ENCODE measurements at regions not wholly inside any gene's neighbourhood (a gene's known extent, or its start where the extent isn't known, plus 50 kb on each side); places are given as distances from the start of the nearest gene placed in this dataset.
A peak's percentile ranks its signal among the peaks of the same experiment; 100 is the strongest.
"Not testable (repeated sequence)": the region's sequence is repeated elsewhere in the genome, so short reads cannot be mapped to it uniquely, and the experiment has no call there.

- H3K36me3 Mint-ChIP-seq = no peaks in the 10 kb centered on the region
- no peak for DNase-seq
- CTCF ChIA-PET = no interaction called here
- intact Hi-C loops (cut with micrococcal nuclease) = no loop called here
- H3K9me3 Mint-ChIP-seq = no peaks in the 10 kb centered on the region
- no peak overlapping the region for H3K4me3 Mint-ChIP-seq
- H3K27me3 Mint-ChIP-seq = peaks cover 1% of the 10 kb centered on the region
- H3K4me1 Mint-ChIP-seq (ENCODE audit: low read depth) = peaks cover 10% of the 10 kb centered on the region
- no peak overlapping the region for H3K27ac Mint-ChIP-seq
- POLR2A ChIA-PET = no interaction called here
Observed at GRCh38 chr1:172932981-172933380, 117.8 kb downstream of the TNFSF18 start.

- Mint-ChIP-seq H3K4me1 (ENCODE audit: low read depth) (peaks cover 10% of the 10 kb centered on the region), H3K27ac (peak overlapping the region; percentile 40), H3K9me3 (no peaks in the 10 kb centered on the region), H3K27me3 (peaks cover 1% of the 10 kb centered on the region), H3K4me3 (peak overlapping the region; percentile 14), H3K36me3 (no peaks in the 10 kb centered on the region)
- POLR2A ChIA-PET = no interaction called here
- intact Hi-C loops (cut with micrococcal nuclease) = no loop called here
- DNase-seq = no peak
- CTCF ChIA-PET = no interaction called here
Observed at GRCh38 chr1:172934417-172934762, 116.4 kb downstream of the TNFSF18 start.

- peaks cover 1% of the 10 kb centered on the region for H3K27me3 Mint-ChIP-seq
- intact Hi-C loops (cut with micrococcal nuclease) = no loop called here
- CTCF ChIA-PET = no interaction called here
Observed at GRCh38 chr1:172935062-172935592, 115.6 kb downstream of the TNFSF18 start.

GRCh38 chr1:172936088-172936645 lies 114.6 kb downstream of the TNFSF18 start:
- peaks cover 10% of the 10 kb centered on the region for H3K4me1 Mint-ChIP-seq (ENCODE audit: low read depth)
- H3K4me3 Mint-ChIP-seq = no peak overlapping the region
- H3K36me3 Mint-ChIP-seq = no peaks in the 10 kb centered on the region
- intact Hi-C loops (cut with micrococcal nuclease) = no loop called here
- H3K27ac Mint-ChIP-seq = no peak overlapping the region
- DNase-seq = no peak
- POLR2A ChIA-PET = no interaction called here
- H3K27me3 Mint-ChIP-seq = peaks cover 1% of the 10 kb centered on the region
- H3K9me3 Mint-ChIP-seq = no peaks in the 10 kb centered on the region
- CTCF ChIA-PET = no interaction called here

More at GRCh38 chr1:172935062-172935592, 115.6 kb downstream of the TNFSF18 start:
- Mint-ChIP-seq H3K27ac (no peak overlapping the region), H3K4me1 (ENCODE audit: low read depth) (peaks cover 10% of the 10 kb centered on the region), H3K36me3 (no peaks in the 10 kb centered on the region), H3K9me3 (no peaks in the 10 kb centered on the region), H3K4me3 (no peak overlapping the region)
- DNase-seq = no peak
- POLR2A ChIA-PET = no interaction called here

GRCh38 chr1:172938681-172939080 lies 112.1 kb downstream of the TNFSF18 start:
- peaks cover 6% of the 10 kb centered on the region for H3K4me1 Mint-ChIP-seq (ENCODE audit: low read depth)
- DNase-seq = no peak
- CTCF ChIA-PET = no interaction called here
- H3K4me3 Mint-ChIP-seq = no peak overlapping the region
- no peaks in the 10 kb centered on the region for H3K36me3 Mint-ChIP-seq
- POLR2A ChIA-PET = no interaction called here
- no peak overlapping the region for H3K27ac Mint-ChIP-seq
- H3K27me3 Mint-ChIP-seq = peaks cover 1% of the 10 kb centered on the region
- H3K9me3 Mint-ChIP-seq = peaks cover 9% of the 10 kb centered on the region
- intact Hi-C loops (cut with micrococcal nuclease) = no loop called here

- Mint-ChIP-seq H3K4me3 (no peak overlapping the region), H3K9me3 (peaks cover 11% of the 10 kb centered on the region), H3K36me3 (no peaks in the 10 kb centered on the region), H3K27me3 (no peaks in the 10 kb centered on the region), H3K4me1 (ENCODE audit: low read depth) (no peaks in the 10 kb centered on the region), H3K27ac (no peak overlapping the region)
- intact Hi-C loops (cut with micrococcal nuclease) = no loop called here
- POLR2A ChIA-PET = no interaction called here
- CTCF ChIA-PET = no interaction called here
- no peak for DNase-seq
Observed at GRCh38 chr1:172939475-172939874, 111.3 kb downstream of the TNFSF18 start.

- ChIA-PET POLR2A (no interaction called here), CTCF (no interaction called here)
- no peaks in the 10 kb centered on the region for H3K27me3 Mint-ChIP-seq
- peaks cover 11% of the 10 kb centered on the region for H3K9me3 Mint-ChIP-seq
- intact Hi-C loops (cut with micrococcal nuclease) = no loop called here
- no peak for DNase-seq
- H3K36me3 Mint-ChIP-seq = no peaks in the 10 kb centered on the region
- no peak overlapping the region for H3K4me3 Mint-ChIP-seq
- H3K4me1 Mint-ChIP-seq (ENCODE audit: low read depth) = no peaks in the 10 kb centered on the region
- no peak overlapping the region for H3K27ac Mint-ChIP-seq
Observed at GRCh38 chr1:172940174-172940855, 110.4 kb downstream of the TNFSF18 start.

GRCh38 chr1:172941471-172941870 lies 109.3 kb downstream of the TNFSF18 start:
- no peaks in the 10 kb centered on the region for H3K36me3 Mint-ChIP-seq
- H3K9me3 Mint-ChIP-seq = peaks cover 11% of the 10 kb centered on the region
- POLR2A ChIA-PET = no interaction called here
- H3K4me3 Mint-ChIP-seq = no peak overlapping the region
- no peak overlapping the region for H3K27ac Mint-ChIP-seq
- CTCF ChIA-PET = no interaction called here
- no peak for DNase-seq
- no peaks in the 10 kb centered on the region for H3K27me3 Mint-ChIP-seq
- intact Hi-C loops (cut with micrococcal nuclease) = no loop called here
- H3K4me1 Mint-ChIP-seq (ENCODE audit: low read depth) = no peaks in the 10 kb centered on the region

GRCh38 chr1:172941945-172942344 lies 108.8 kb downstream of the TNFSF18 start:
- intact Hi-C loops (cut with micrococcal nuclease) = no loop called here
- H3K4me1 Mint-ChIP-seq (ENCODE audit: low read depth) = peaks cover 3% of the 10 kb centered on the region
- no peak overlapping the region for H3K4me3 Mint-ChIP-seq
- CTCF ChIA-PET = no interaction called here
- no peaks in the 10 kb centered on the region for H3K27me3 Mint-ChIP-seq
- no peaks in the 10 kb centered on the region for H3K36me3 Mint-ChIP-seq
- no peak for DNase-seq
- POLR2A ChIA-PET = no interaction called here
- H3K27ac Mint-ChIP-seq = no peak overlapping the region
- peaks cover 11% of the 10 kb centered on the region for H3K9me3 Mint-ChIP-seq

- H3K27me3 Mint-ChIP-seq; intact Hi-C loops (cut with micrococcal nuclease): not testable (repeated sequence)
Observed at GRCh38 chr1:172943138-172943537, 107.6 kb downstream of the TNFSF18 start.

GRCh38 chr1:172944931-172945330 lies 105.8 kb downstream of the TNFSF18 start:
- POLR2A ChIA-PET = no interaction called here
- intact Hi-C loops (cut with micrococcal nuclease) = no loop called here
- H3K4me1 Mint-ChIP-seq (ENCODE audit: low read depth) = peaks cover 13% of the 10 kb centered on the region

More at GRCh38 chr1:172943138-172943537, 107.6 kb downstream of the TNFSF18 start:
- Mint-ChIP-seq H3K4me1 (ENCODE audit: low read depth) (peaks cover 13% of the 10 kb centered on the region), H3K9me3 (peaks cover 11% of the 10 kb centered on the region)
- DNase-seq, CTCF ChIA-PET, H3K27ac Mint-ChIP-seq, H3K36me3 Mint-ChIP-seq, POLR2A ChIA-PET, H3K4me3 Mint-ChIP-seq: not testable (repeated sequence)

GRCh38 chr1:172946814-172947507 lies 103.8 kb downstream of the TNFSF18 start:
- intact Hi-C loops (cut with micrococcal nuclease) = no loop called here
- DNase-seq = no peak
- no peaks in the 10 kb centered on the region for H3K27me3 Mint-ChIP-seq
- H3K4me3 Mint-ChIP-seq = no peak overlapping the region
- peaks cover 15% of the 10 kb centered on the region for H3K4me1 Mint-ChIP-seq (ENCODE audit: low read depth)
- CTCF ChIA-PET = interaction anchor here (0.7 kb wide), 1 partner anchor 92 kb away, joined by 3 read pairs; no protein-coding TSS in a partner anchor
- no peaks in the 10 kb centered on the region for H3K36me3 Mint-ChIP-seq
- H3K27ac Mint-ChIP-seq = no peak overlapping the region
- peaks cover 11% of the 10 kb centered on the region for H3K9me3 Mint-ChIP-seq
- POLR2A ChIA-PET = no interaction called here

More at GRCh38 chr1:172944931-172945330, 105.8 kb downstream of the TNFSF18 start:
- peaks cover 11% of the 10 kb centered on the region for H3K9me3 Mint-ChIP-seq
- no peaks in the 10 kb centered on the region for H3K27me3 Mint-ChIP-seq
- no peak overlapping the region for H3K4me3 Mint-ChIP-seq
- CTCF ChIA-PET = no interaction called here
- H3K27ac Mint-ChIP-seq = no peak overlapping the region
- no peak for DNase-seq
- no peaks in the 10 kb centered on the region for H3K36me3 Mint-ChIP-seq
